Endothelial cell of umbilical vein (primary cell): ENCODE measurements at regions not wholly inside any gene's neighbourhood (a gene's known extent, or its start where the extent isn't known, plus 50 kb on each side); places are given as distances from the start of the nearest gene placed in this dataset.

Source experiments
- BruUV-seq: library from RNA; stranded (reverse); fragments of 400-500 nt; replicated peaks from 2 replicates; lab custom pipeline; 2021; lab: Mats Ljungman, UMichigan
- CTCF ChIA-PET: fragments of 300-600, 350-600 bp; sonication (Branson Sonifier 250); formaldehyde crosslinking; loops from one replicate; lab custom pipeline; 2021; ENCODE audit warnings: antibody characterized with exemption, inconsistent platforms; lab: Charles Lee
- POLR2A ChIA-PET: fragments of 300-600, 350-600 bp; sonication (Branson Sonifier 250); formaldehyde crosslinking; loops from one replicate; lab custom pipeline; 2021; ENCODE audit warnings: antibody characterized with exemption, inconsistent platforms; lab: Charles Lee
- DNase-seq: peaks from one replicate; pipeline ENCODE4 v3.0.0-alpha.2; 2011; ENCODE audit warnings: low read depth, low spot score
- FAIRE-seq: peaks from 2 replicates; lab custom pipeline; 2011; peaks lifted over from hg19 to GRCh38; lab: Jason Lieb, UNC
- H2AFZ ChIP-seq: 2 replicates; pipeline ENCODE4 v1.6.0; 2012; ENCODE audit warnings: low read depth, low read length, control low read depth, inconsistent platforms
- H3K27ac ChIP-seq: 2 replicates; pipeline ENCODE4 v1.5.1; 2011; ENCODE audit warnings: low read depth, mild to moderate bottlenecking, control low read depth, low read length, moderate library complexity; ENCODE audit not compliant: insufficient read depth
- H3K27me3 ChIP-seq, 2 experiments: 2 replicates each; pipeline versions ENCODE4 v1.6.0 to v1.6.1; 2011; ENCODE audit warnings: low read length in 2 of 2, mixed read lengths in 1 of 2; ENCODE audit not compliant: control insufficient read depth in 2 of 2, insufficient read depth in 2 of 2
- H3K36me3 ChIP-seq, 2 experiments: 2 replicates in 1 of 2; 3 replicates in 1 of 2; pipeline ENCODE4 v1.5.1; 2011; ENCODE audit warnings: low read length in 2 of 2, mild to moderate bottlenecking in 1 of 2, moderate library complexity in 1 of 2; ENCODE audit not compliant: control insufficient read depth in 2 of 2, insufficient read depth in 2 of 2; ENCODE audit errors: extremely low read depth in 1 of 2
- H3K4me1 ChIP-seq: 3 replicates; pipeline ENCODE4 v1.5.1; 2011; ENCODE audit warnings: mild to moderate bottlenecking, low read length; ENCODE audit not compliant: control insufficient read depth, insufficient read depth; ENCODE audit errors: extremely low read depth
- H3K4me2 ChIP-seq: 2 replicates; pipeline ENCODE4 v1.6.1; 2011; ENCODE audit warnings: low read length, control low read depth, mixed read lengths; ENCODE audit not compliant: insufficient read depth
- H3K4me3 ChIP-seq, 3 experiments: fragments of 200-600 bp in 1 of 3; sonication (generic), shearing (Covaris generic) in 1 of 3; replicated peaks in 1 of 3; 2 replicates each; pipeline ENCODE4 v1.5.1; 2011 to 2016; ENCODE audit warnings: control low read depth in 3 of 3, low read length in 3 of 3, mild to moderate bottlenecking in 2 of 3, inconsistent platforms in 1 of 3, low read depth in 1 of 3, moderate library complexity in 1 of 3; ENCODE audit not compliant: insufficient read depth in 1 of 3
- H3K79me2 ChIP-seq: 2 replicates; pipeline ENCODE4 v1.6.0; 2012; ENCODE audit warnings: low read length, inconsistent platforms; ENCODE audit not compliant: control insufficient read depth, insufficient read depth
- H3K9ac ChIP-seq: replicated peaks from 2 replicates; pipeline ENCODE3; 2011; ENCODE audit warnings: low read length, control low read depth; ENCODE audit not compliant: insufficient read depth; ENCODE audit errors: extremely low read depth
- H3K9me1 ChIP-seq: replicated peaks from 3 replicates; pipeline ENCODE4 v1.6.0; 2011; ENCODE audit warnings: mild to moderate bottlenecking, low read length; ENCODE audit not compliant: control insufficient read depth, insufficient read depth; ENCODE audit errors: extremely low read depth
- H3K9me3 ChIP-seq: replicated peaks from 2 replicates; pipeline ENCODE4 v1.5.1; 2012; ENCODE audit warnings: low read length, inconsistent platforms; ENCODE audit not compliant: control insufficient read depth, insufficient read depth
- H4K20me1 ChIP-seq: replicated peaks from 2 replicates; pipeline ENCODE3; 2011; ENCODE audit warnings: mild to moderate bottlenecking, low read length; ENCODE audit not compliant: control insufficient read depth, insufficient read depth; ENCODE audit errors: extremely low read depth
- CTCF ChIP-seq, 2 donors: IDR thresholded peaks; 1 replicate in 1 of 2; 2 replicates in 1 of 2; pipeline ENCODE4 v1.5.1; 2011; ENCODE audit warnings: low read length in 2 of 2, mild to moderate bottlenecking in 2 of 2, moderate library complexity in 2 of 2, control low read depth in 1 of 2, inconsistent platforms in 1 of 2, low read depth in 1 of 2; ENCODE audit not compliant: insufficient read depth in 1 of 2; ENCODE audit errors: extremely low read depth in 1 of 2
- EZH2 ChIP-seq: IDR thresholded peaks from 2 replicates; pipeline ENCODE4 v1.6.1; 2012; ENCODE audit warnings: borderline replicate concordance, low read depth, mild to moderate bottlenecking, moderate library complexity, low read length, inconsistent platforms; ENCODE audit not compliant: severe bottlenecking
- FOS ChIP-seq: IDR thresholded peaks from 2 replicates; pipeline ENCODE4 v1.6.1; 2011; ENCODE audit warnings: mild to moderate bottlenecking, low read length, moderate library complexity, borderline replicate concordance; ENCODE audit not compliant: insufficient read depth
- GATA2 ChIP-seq: IDR thresholded peaks from 2 replicates; pipeline ENCODE4 v1.7.0; 2011; ENCODE audit warnings: low read depth, mild to moderate bottlenecking, moderate library complexity, mixed read lengths, low read length; ENCODE audit not compliant: insufficient read length, insufficient read depth
- JUN ChIP-seq: IDR thresholded peaks from 2 replicates; pipeline ENCODE4 v1.6.1; 2011; ENCODE audit warnings: borderline replicate concordance, low read depth; ENCODE audit not compliant: insufficient read length, insufficient read depth
- MAX ChIP-seq: IDR thresholded peaks from 2 replicates; pipeline ENCODE4 v1.6.1; 2011; ENCODE audit not compliant: insufficient read depth, insufficient read length
- MYC ChIP-seq: IDR thresholded peaks from one replicate; pipeline ENCODE4 v1.6.1; 2011; ENCODE audit warnings: mild to moderate bottlenecking, low read depth, low read length
- POLR2A ChIP-seq: IDR thresholded peaks from 2 replicates; pipeline ENCODE4 v1.6.1; 2012; ENCODE audit warnings: low read depth, mild to moderate bottlenecking, control low read depth, low read length
- POLR2AphosphoS5 ChIP-seq: IDR thresholded peaks from 2 replicates; pipeline ENCODE4 v1.6.1; 2012; ENCODE audit warnings: low read depth, mild to moderate bottlenecking, control low read depth, low read length, moderate library complexity; ENCODE audit not compliant: insufficient read depth
- dilution Hi-C: fragments of 300-500 bp; cut with MboI; formaldehyde crosslinking; loops from one replicate; pipeline ENCODE4 v1.15.0; 2019; ENCODE audit warnings: low sequenced_read_pairs; ENCODE audit not compliant: extremely low pct_ligation_motif_present
- intact Hi-C: fragments of 100-400 bp; cut with micrococcal nuclease; formaldehyde crosslinking; loops from one replicate; pipeline ENCODE4 v1.10.0; 2022

GRCh38 chr4:180541678-180542077, 1701.5 kb upstream of the TENM3 start:
- no peak for TF ChIP-seq POLR2A
- TF ChIP-seq MAX: no peak
- no peak for TF ChIP-seq EZH2
- TF ChIP-seq FOS: no peak
- no peak for TF ChIP-seq GATA2
- no peak for TF ChIP-seq POLR2AphosphoS5
- TF ChIP-seq JUN: no peak
- TF ChIP-seq CTCF (IDR thresholded peaks at IDR 0.05; ENCODE audit: extremely low read depth in 1 of 2, insufficient read depth in 1 of 2, low read depth in 1 of 2, low read length in 2 of 2): no peak
- TF ChIP-seq MYC: no peak
- BruUV-seq: no TSS peak
- FAIRE-seq (no peak), DNase-seq (no peak)
- Histone ChIP-seq H4K20me1 (no peaks in the 10 kb centered on the region), H3K4me3 (no peak overlapping the region), H3K9me3 (no peaks in the 10 kb centered on the region), H3K27ac (no peak overlapping the region), H3K36me3 (no peaks in the 10 kb centered on the region), H2AFZ (no peak overlapping the region), H3K4me2 (no peak overlapping the region), H3K27me3 (no peaks in the 10 kb centered on the region), H3K9ac (no peak overlapping the region), H3K4me1 (no peaks in the 10 kb centered on the region), H3K9me1 (no peaks in the 10 kb centered on the region), H3K79me2 (no peaks in the 10 kb centered on the region)
- intact Hi-C loops (no loop called here), dilution Hi-C loops (no loop called here)
- CTCF ChIA-PET: no interaction called here
- POLR2A ChIA-PET: no interaction called here
